ENCODE measurements at regions not wholly inside any gene's neighbourhood (a gene's known extent, or its start where the extent isn't known, plus 50 kb on each side); places are given as distances from the start of the nearest gene placed in this dataset.

DNA sequence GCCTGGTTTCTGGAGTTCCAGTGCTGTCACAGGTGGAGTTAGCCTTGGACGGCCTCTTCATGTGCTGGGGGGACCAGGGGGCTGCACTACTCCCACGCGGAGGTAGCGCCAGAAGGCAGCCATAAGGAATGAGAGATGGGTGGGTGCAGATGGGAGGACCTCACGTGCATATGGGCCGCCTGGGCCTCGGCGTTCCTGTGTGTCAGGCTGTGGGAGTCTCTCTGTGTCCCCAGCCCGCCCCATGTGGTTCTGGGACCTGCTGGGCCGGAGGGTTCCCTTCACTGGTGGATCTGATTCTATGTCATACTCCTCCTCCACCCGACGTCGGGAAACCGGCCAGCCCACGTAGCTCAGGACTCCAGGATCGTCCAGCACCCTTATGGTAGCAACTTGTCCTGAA lies 149.0 kb upstream of the SOX1 start:
- TF ChIP-seq POLR2A (IDR thresholded peaks at IDR 0.05) (no peak), POLR2AphosphoS5 (IDR thresholded peaks at IDR 0.05) (no peak)
- TF ChIP-seq, protein P1, sequence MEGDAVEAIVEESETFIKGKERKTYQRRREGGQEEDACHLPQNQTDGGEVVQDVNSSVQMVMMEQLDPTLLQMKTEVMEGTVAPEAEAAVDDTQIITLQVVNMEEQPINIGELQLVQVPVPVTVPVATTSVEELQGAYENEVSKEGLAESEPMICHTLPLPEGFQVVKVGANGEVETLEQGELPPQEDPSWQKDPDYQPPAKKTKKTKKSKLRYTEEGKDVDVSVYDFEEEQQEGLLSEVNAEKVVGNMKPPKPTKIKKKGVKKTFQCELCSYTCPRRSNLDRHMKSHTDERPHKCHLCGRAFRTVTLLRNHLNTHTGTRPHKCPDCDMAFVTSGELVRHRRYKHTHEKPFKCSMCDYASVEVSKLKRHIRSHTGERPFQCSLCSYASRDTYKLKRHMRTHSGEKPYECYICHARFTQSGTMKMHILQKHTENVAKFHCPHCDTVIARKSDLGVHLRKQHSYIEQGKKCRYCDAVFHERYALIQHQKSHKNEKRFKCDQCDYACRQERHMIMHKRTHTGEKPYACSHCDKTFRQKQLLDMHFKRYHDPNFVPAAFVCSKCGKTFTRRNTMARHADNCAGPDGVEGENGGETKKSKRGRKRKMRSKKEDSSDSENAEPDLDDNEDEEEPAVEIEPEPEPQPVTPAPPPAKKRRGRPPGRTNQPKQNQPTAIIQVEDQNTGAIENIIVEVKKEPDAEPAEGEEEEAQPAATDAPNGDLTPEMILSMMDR (IDR thresholded peaks at IDR 0.05), result no peak
